Renal pelvis (tissue), 1 donor: ENCODE measurements at regions not wholly inside any gene's neighbourhood (a gene's known extent, or its start where the extent isn't known, plus 50 kb on each side); places are given as distances from the start of the nearest gene placed in this dataset.

Experiments
- DNase-seq: peaks from one replicate; pipeline ENCODE4 v3.0.0-alpha.2; 2013

- DNase-seq = no peak
These were observed 394.9 kb downstream of the HTR7 start for GRCh38 chr10:90462749-90463470.

DNA sequence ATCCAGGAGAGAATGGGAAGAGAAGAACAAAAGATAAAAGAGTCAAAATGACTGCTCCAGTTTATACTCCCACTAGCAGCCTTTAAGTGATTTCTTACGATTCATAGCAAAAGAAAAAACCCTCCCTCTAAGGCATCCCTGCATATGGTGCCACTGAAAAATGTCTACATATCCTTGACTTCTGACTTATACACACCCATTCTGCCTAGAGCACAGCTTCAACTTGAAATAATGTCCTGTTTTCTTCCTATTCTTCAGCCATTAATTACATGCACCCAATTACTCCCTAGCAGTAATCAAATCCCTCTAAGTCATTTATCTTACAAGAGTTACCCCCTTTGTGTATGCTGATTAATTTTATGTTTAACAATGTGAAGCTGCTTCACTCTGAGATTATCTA lies 393.5 kb downstream of the HTR7 start:
- DNase-seq = no peak

DNA sequence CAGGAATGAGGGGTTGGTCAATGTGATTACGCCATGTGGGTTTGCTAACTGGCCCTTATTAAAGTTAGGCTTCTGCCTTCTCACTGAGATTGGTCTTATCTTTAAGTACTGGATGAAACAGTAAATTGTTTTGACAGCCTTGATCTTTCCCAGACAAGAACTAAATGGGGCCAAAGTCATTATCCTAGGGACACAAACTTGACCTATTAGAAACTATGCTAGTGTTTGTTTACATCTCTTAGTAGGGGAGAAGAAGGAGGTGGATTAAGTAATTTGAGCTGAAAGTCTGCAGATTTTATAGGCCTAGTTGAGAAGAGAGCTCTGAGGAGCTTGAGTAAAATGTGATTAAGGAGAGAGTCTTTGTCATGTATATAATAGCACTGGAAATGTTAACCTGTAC lies 386.9 kb downstream of the HTR7 start:
- no peak for DNase-seq

GRCh38 chr10:90480466-90480865 lies 377.4 kb downstream of the HTR7 start:
- no peak for DNase-seq

- DNase-seq = no peak
These were observed 376.4 kb downstream of the HTR7 start for GRCh38 chr10:90481326-90481923.

DNA sequence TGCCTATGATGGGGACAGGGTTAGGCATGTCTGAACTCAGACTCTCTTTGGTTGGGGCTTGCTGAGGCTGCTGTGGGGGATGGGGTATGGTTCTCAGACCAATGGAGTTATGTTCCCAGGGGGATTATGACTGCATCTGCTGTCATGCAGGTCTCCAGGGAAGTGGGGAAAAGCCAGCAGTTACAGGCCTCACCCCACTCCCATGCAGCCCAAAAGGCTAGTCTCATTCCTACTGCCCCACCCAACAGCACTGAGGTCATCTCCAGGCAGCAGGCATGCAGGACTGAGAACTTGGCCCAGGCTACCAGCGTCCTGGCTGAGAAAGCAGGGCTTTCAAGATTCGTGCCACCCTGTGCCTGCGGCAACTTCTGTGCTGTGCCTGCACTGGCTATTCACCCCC lies 373.3 kb downstream of the HTR7 start:
- DNase-seq = no peak

- DNase-seq = no peak
These were observed 363.7 kb downstream of the HTR7 start for GRCh38 chr10:90494183-90494582.

DNA sequence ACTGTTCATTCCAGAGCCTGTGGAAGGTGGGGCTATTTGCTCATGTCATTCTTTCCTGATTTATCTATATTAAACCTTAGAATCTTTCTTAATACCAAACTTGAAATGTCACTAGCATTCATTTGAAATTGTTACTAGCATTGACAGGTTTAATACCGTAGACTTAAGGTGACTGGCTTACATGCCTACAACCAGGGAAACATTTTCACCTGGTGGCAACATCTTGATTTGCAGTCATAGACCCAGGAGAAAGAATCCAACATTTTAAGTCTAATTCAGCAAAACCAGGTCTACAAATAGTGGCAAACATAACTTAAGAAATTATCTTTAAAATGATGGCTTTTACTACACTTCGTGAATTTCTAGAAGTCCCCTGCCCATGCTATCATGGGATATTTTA lies 353.7 kb downstream of the HTR7 start:
- DNase-seq = no peak

GRCh38 chr10:90526721-90527120 lies 331.1 kb downstream of the HTR7 start:
- DNase-seq = no peak

DNA sequence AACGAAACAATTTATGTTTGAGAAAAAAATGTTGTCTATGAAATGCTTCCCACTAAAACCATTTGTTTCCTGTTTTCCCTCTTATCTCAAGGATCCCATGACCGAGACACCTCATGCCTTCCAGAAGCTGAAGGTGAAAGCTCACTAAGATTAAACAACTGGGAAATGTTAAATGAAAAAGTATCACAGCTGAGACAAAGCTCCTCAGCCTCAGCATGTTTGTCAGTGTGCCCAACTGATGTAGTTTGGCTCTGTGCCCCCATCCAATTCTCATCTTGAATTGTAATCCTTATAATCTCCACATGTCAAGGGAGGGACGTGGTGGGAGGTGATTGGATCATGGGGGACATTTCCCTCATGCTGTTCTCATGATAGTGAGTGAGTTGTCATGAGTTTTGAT lies 327.3 kb downstream of the HTR7 start:
- no peak for DNase-seq

- DNase-seq = no peak
These were observed 300.5 kb downstream of the HTR7 start for GRCh38 chr10:90557385-90557784.

DNA sequence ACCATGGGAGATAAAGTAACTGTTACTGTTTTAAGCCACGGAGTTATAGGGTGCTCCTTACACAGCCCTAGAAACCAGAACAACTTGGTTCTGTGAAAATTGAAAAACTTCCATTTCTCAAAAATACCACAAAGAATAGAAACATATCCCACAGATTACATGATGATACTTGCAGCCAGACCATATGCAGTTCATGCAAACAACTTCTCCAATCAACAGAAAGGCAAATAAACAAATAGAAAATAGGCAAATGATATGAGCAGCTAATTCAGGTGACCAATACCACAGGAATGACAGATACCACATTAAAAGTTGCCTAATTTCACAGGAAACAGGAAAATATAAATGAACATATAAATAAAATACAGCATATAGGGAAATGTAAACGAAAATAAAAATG lies 297.5 kb downstream of the HTR7 start:
- no peak for DNase-seq

- no peak for DNase-seq
These were observed 296.2 kb downstream of the HTR7 start for GRCh38 chr10:90561666-90562065.

GRCh38 chr10:90571481-90572258 lies 286.2 kb downstream of the HTR7 start:
- peak; percentile 19 for DNase-seq

DNA sequence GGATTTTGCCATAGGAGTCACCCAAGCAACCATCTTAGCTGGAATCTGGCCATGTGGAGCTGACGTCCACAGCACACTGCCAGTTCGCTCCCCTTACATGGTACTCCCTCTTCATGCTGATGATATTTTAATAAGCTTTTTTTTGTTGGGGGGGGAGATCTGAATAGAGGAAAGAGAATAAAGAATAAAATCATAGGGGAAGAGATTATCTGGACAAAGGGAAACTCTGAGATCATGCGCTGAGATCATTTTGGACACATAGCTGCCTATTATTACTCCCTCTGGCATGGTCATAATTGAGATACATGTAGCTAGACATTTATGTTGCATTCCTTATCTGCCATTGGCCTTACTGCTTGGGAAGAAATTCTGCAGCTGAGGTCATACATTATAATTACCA lies 282.7 kb downstream of the HTR7 start:
- DNase-seq = no peak

DNA sequence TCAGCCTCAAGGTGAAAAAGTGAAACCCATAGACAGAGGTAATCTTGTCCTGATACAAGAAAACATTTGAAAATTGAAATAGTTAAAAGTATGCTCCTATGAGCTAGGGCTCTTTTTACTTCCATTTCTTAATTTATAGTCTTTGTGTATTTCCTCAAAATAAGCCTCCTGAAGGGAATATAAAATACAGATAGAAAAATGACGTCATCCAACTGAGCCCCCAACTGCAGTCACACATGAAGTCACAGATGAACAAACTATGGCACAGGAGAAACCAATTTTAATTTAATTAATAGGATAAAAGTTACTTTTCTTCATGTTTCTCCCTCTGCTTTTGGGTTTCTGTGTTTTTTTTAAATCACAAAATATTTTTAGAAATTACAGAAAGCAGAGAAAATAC lies 280.3 kb downstream of the HTR7 start:
- DNase-seq = no peak

DNA sequence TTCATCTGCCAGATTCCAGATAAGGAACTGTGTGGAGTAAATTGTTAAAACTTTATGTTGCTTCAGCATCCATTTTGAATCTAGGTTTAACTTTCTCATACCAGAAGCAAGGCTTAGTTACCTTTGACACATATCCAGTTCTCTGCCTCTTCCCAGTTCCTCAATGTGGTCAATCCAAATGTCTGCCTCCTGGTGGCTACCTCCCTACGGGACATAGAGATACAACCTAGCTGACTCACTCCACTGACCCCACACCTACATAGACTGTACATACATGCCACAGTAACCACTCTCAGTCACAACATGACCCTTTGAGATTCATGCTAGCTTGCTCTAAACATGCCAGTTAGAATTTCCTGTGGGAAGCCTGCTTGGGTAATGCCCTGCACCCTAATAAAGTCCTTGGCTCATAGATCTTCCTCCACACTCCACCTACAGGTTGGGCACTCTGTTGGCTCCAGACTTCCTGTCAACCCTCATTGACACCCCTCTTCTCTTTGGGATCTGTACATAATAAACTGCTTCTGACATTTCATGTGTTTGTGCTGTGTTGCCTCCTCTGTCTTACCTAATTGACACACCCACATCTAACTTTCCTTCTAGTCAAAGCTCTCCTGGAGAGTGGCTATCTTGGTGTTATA lies 278.1 kb downstream of the HTR7 start:
- no peak for DNase-seq

GRCh38 chr10:90583416-90583815 lies 274.4 kb downstream of the HTR7 start:
- no peak for DNase-seq

- no peak for DNase-seq
These were observed 270.8 kb downstream of the HTR7 start for GRCh38 chr10:90587081-90587491.

DNA sequence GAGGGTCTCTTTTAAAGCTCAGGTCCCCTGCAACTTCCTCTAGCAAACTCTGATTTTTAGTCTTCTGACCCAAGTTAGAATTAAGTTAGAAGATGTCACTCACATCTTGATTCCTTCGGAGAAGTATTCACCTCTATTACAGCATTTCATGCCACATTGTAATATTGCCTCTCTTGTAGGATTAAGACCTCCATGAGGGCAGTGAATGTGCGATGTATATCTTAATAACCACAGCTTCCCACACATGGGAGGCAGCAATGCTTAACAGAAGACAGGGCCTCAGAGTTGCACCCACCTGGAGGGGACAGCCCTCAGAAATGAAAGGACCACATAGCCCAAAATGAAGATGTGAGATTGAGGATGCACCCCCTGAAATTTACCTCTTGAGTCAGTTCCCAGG lies 270.3 kb downstream of the HTR7 start:
- no peak for DNase-seq

DNA sequence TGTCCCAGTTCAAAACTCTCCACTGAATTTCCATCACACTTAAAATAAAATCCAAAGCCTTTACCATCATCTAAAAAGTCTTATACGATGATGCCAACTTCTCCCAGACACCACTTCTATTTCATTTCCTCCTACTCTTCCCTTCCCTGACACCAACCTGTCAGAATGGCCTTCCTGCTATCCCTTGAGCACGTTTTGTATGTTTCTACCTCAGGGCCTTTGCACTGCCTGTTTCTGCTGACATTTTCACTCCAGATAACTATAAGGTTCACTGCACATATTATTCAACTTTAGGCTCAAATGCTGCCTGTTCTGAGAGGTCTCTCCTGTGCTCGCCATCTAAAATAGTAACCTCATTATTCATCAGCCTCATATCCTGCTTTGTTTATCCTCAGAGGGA lies 269.6 kb downstream of the HTR7 start:
- DNase-seq = no peak

DNA sequence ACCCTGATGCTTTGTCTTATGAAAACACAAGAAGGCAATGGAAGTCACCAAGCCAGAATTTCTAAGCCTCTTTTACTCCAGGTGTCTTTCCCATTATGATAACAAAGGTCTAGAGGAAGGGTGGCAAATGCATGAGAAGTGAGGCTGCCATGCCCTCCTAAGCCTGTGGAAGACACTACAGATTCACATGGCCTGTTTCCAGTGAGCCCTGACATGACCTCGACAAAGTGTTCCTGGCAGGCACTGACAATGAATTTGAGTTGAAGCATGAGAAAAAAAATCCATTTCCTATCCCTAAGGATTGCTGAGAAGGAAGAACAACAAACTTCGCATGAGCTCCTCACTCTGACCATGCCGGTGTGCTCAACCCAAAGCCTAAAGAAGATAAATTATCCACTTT lies 268.0 kb downstream of the HTR7 start:
- DNase-seq = no peak

DNA sequence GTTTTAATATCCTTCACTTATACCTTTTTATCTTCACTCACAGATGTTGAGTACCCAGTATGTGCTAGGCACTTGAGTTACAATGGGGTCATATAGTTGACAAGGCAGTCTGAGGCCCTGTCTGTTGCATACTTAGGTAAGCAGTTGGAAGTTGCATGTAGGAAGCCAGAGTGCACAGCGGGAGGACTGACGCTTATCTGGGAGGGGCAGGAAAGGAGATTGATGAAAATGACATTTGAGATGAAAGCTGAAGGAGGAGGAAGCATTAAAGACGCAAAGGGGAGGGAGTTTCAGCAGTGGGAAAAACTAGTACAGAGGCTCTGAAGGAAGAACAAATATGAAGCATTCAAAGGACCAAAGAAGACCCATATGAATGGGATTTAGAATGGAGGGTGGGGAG lies 266.2 kb downstream of the HTR7 start:
- DNase-seq = no peak
